Muscle layer of duodenum (tissue), 2 donors: ENCODE measurements at regions not wholly inside any gene's neighbourhood (a gene's known extent, or its start where the extent isn't known, plus 50 kb on each side); places are given as distances from the start of the nearest gene placed in this dataset.

Experiments
- H3K27ac ChIP-seq: one replicate; pipeline ENCODE4 v1.7.0; 2013; ENCODE audit warnings: mild to moderate bottlenecking, low read length
- H3K27me3 ChIP-seq: one replicate; pipeline ENCODE4 v1.7.0; 2013; ENCODE audit warnings: low read depth, mild to moderate bottlenecking, control low read depth, low read length
- H3K36me3 ChIP-seq, 2 donors: one replicate each; pipeline ENCODE4 v1.7.0; 2013; ENCODE audit warnings: low read length in 2 of 2, control low read depth in 1 of 2, mild to moderate bottlenecking in 1 of 2; ENCODE audit not compliant: insufficient read depth in 2 of 2, control insufficient read depth in 1 of 2
- H3K4me1 ChIP-seq, 2 donors: one replicate each; pipeline ENCODE4 v1.7.0; 2013; ENCODE audit warnings: low read length in 2 of 2, mild to moderate bottlenecking in 2 of 2, control low read depth in 1 of 2, moderate library complexity in 1 of 2; ENCODE audit not compliant: insufficient read depth in 2 of 2, control insufficient read depth in 1 of 2
- H3K4me3 ChIP-seq, 2 donors: one replicate each; pipeline ENCODE4 v1.7.0; 2013; ENCODE audit warnings: low read length in 2 of 2, low read depth in 1 of 2, mild to moderate bottlenecking in 1 of 2
- H3K9me3 ChIP-seq, 2 donors: one replicate each; pipeline ENCODE4 v1.7.0; 2013; ENCODE audit warnings: low read length in 2 of 2, control low read depth in 1 of 2, mild to moderate bottlenecking in 1 of 2; ENCODE audit not compliant: control insufficient read depth in 1 of 2
- donor health status: healthy.

- Histone ChIP-seq H3K4me1 (no peaks in the 10 kb centered on the region), H3K4me3 (no peak overlapping the region), H3K36me3 (no peaks in the 10 kb centered on the region), H3K9me3 (peaks cover 0 to 1% of the 10 kb centered on the region in 2 donors), H3K27ac (no peak overlapping the region), H3K27me3 (no peaks in the 10 kb centered on the region)
Measured at GRCh38 chr5:156186760-156187159, 140.2 kb upstream of the SGCD start.

GRCh38 chr5:156188016-156188415 lies 138.9 kb upstream of the SGCD start:
- Histone ChIP-seq H3K27ac (no peak overlapping the region), H3K9me3 (no peaks in the 10 kb centered on the region)

GRCh38 chr5:156189628-156190027 lies 137.3 kb upstream of the SGCD start:
- no peak overlapping the region for H3K4me3 ChIP-seq
- no peak overlapping the region for H3K27ac ChIP-seq
- H3K4me1 ChIP-seq, result no peaks in the 10 kb centered on the region
- no peaks in the 10 kb centered on the region for H3K36me3 ChIP-seq
- H3K9me3 ChIP-seq, result no peaks in the 10 kb centered on the region
- no peaks in the 10 kb centered on the region for H3K27me3 ChIP-seq

More at GRCh38 chr5:156188016-156188415, 138.9 kb upstream of the SGCD start:
- Histone ChIP-seq H3K36me3 (no peaks in the 10 kb centered on the region), H3K4me3 (no peak overlapping the region), H3K27me3 (no peaks in the 10 kb centered on the region), H3K4me1 (no peaks in the 10 kb centered on the region)

GRCh38 chr5:156191547-156191946 lies 135.4 kb upstream of the SGCD start:
- Histone ChIP-seq H3K27me3 (no peaks in the 10 kb centered on the region), H3K36me3 (no peaks in the 10 kb centered on the region), H3K27ac (no peak overlapping the region), H3K4me3 (no peak overlapping the region), H3K9me3 (no peaks in the 10 kb centered on the region), H3K4me1 (no peaks in the 10 kb centered on the region)

- no peak overlapping the region for H3K4me3 ChIP-seq
- H3K36me3 ChIP-seq, result no peaks in the 10 kb centered on the region
- H3K9me3 ChIP-seq, result no peaks in the 10 kb centered on the region
- H3K27ac ChIP-seq, result no peak overlapping the region
- no peaks in the 10 kb centered on the region for H3K4me1 ChIP-seq
- H3K27me3 ChIP-seq, result no peaks in the 10 kb centered on the region
Measured at GRCh38 chr5:156197042-156197635, 129.8 kb upstream of the SGCD start.

- Histone ChIP-seq H3K27me3 (no peaks in the 10 kb centered on the region), H3K36me3 (no peaks in the 10 kb centered on the region), H3K9me3 (no peaks in the 10 kb centered on the region), H3K4me1 (no peaks in the 10 kb centered on the region), H3K4me3 (no peak overlapping the region), H3K27ac (no peak overlapping the region)
Measured at GRCh38 chr5:156199045-156199444, 127.9 kb upstream of the SGCD start.

GRCh38 chr5:156200938-156201787 lies 125.8 kb upstream of the SGCD start:
- no peak overlapping the region for H3K4me3 ChIP-seq
- no peaks in the 10 kb centered on the region for H3K9me3 ChIP-seq
- H3K27ac ChIP-seq, result no peak overlapping the region
- H3K4me1 ChIP-seq, result no peaks in the 10 kb centered on the region
- no peaks in the 10 kb centered on the region for H3K27me3 ChIP-seq
- H3K36me3 ChIP-seq, result no peaks in the 10 kb centered on the region

- Histone ChIP-seq H3K27me3 (no peaks in the 10 kb centered on the region), H3K4me1 (no peaks in the 10 kb centered on the region), H3K27ac (no peak overlapping the region), H3K36me3 (no peaks in the 10 kb centered on the region), H3K4me3 (no peak overlapping the region), H3K9me3 (no peaks in the 10 kb centered on the region)
Measured at GRCh38 chr5:156201788-156202403, 125.1 kb upstream of the SGCD start.

- no peaks in the 10 kb centered on the region for H3K36me3 ChIP-seq
- H3K9me3 ChIP-seq, result peaks cover 0 to 11% of the 10 kb centered on the region in 2 donors
- H3K27me3 ChIP-seq, result no peaks in the 10 kb centered on the region
- H3K4me1 ChIP-seq, result no peaks in the 10 kb centered on the region
- H3K27ac ChIP-seq, result no peak overlapping the region
- no peak overlapping the region for H3K4me3 ChIP-seq
Measured at GRCh38 chr5:156208271-156208670, 118.7 kb upstream of the SGCD start.

GRCh38 chr5:156218367-156219158 lies 108.4 kb upstream of the SGCD start:
- no peak overlapping the region for H3K4me3 ChIP-seq

GRCh38 chr5:156219483-156220005 lies 107.4 kb upstream of the SGCD start:
- H3K4me3 ChIP-seq, result no peak overlapping the region
- no peaks in the 10 kb centered on the region for H3K27me3 ChIP-seq
- no peaks in the 10 kb centered on the region for H3K36me3 ChIP-seq
- no peaks in the 10 kb centered on the region for H3K4me1 ChIP-seq
- H3K9me3 ChIP-seq, result peaks cover 0 to 3% of the 10 kb centered on the region in 2 donors
- H3K27ac ChIP-seq, result no peak overlapping the region

More at GRCh38 chr5:156218367-156219158, 108.4 kb upstream of the SGCD start:
- H3K27me3 ChIP-seq, result no peaks in the 10 kb centered on the region
- peaks cover 0 to 4% of the 10 kb centered on the region in 2 donors for H3K9me3 ChIP-seq
- no peaks in the 10 kb centered on the region for H3K4me1 ChIP-seq
- no peak overlapping the region for H3K27ac ChIP-seq
- H3K36me3 ChIP-seq, result no peaks in the 10 kb centered on the region
